ENCODE measurements at regions not wholly inside any gene's neighbourhood (a gene's known extent, or its start where the extent isn't known, plus 50 kb on each side); places are given as distances from the start of the nearest gene placed in this dataset.

DNA sequence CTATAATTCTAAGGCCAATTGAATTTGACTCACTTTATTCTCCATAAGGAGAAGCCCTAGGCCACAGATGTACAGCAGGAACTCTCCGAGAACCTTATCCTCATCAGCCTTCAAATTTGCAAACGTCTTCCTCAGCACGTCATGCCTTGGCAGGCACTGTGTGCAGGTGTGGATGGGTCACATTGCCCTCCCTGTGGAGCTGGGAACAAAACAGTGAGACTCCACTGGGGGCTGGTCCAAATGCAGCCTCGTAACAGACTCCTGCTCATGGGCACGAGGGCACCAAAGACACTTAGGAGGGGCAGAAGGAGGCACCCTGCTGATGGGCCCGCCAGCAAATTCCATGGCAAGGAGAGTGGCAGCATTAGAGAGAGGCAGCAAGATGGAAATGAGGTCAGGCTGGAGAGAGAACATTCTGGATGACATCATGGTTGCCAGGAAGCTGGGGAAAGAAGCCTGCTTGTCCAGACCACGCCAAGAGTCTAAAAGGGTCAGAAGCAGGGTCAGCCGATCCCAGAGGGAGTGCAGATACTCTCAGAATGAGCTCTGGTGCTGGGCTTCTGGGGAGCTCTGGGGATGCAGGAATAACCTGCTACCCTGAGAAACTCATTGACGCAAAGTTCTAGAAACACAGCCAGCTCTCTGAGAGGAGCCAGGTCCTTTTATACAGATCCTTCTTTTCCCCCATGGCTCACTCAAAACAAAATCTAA, 242.2 kb downstream of the B3GLCT start:
- DNase-seq (ENCODE audit: low read depth, low spot score) (no peak), ATAC-seq (no peak)
- BruUV-seq (replicated peaks), result no TSS peak
- Histone ChIP-seq H3K27ac (ENCODE audit: low read depth, low read length) (no peak overlapping the region), H3K9me2 (ENCODE audit: insufficient read depth) (no peaks in the 10 kb centered on the region), H3K9ac (ENCODE audit: low read length) (no peak overlapping the region), H3K79me2 (ENCODE audit: insufficient read depth, low read length) (no peaks in the 10 kb centered on the region), H3K27me3 (ENCODE audit: insufficient read depth, low read length) (peaks cover 56% of the 10 kb centered on the region), H3K9me3 (ENCODE audit: control insufficient read depth in 1 of 2, insufficient read depth in 1 of 2, low read depth in 1 of 2, low read length in 2 of 2) (no peaks in the 10 kb centered on the region), H4K20me1 (ENCODE audit: insufficient read depth) (no peaks in the 10 kb centered on the region), H3K4me1 (ENCODE audit: control insufficient read depth in 1 of 2, insufficient read depth in 2 of 2, low read length in 2 of 2) (no peaks in the 10 kb centered on the region), H3K4me3 (replicated peaks in 1 of 2; ENCODE audit: low read depth in 1 of 2, low read length in 2 of 2) (no peak overlapping the region), H3K4me2 (ENCODE audit: low read length) (no peak overlapping the region), H2AFZ (ENCODE audit: low read depth, low read length, poor library complexity, severe bottlenecking) (no peak overlapping the region), H3K36me3 (ENCODE audit: control insufficient read depth in 1 of 2, insufficient read depth in 2 of 2, low read length in 2 of 2) (no peaks in the 10 kb centered on the region)
- intact Hi-C loops (cut with micrococcal nuclease), result no loop called here
- POLR2A ChIA-PET, result no interaction called here
- RAD21 ChIA-PET (ENCODE audit: low non-redundant PET in 1 of 2, low total read pairs in 2 of 2, uncharacterized antibody in 2 of 2, unreplicated experiment in 2 of 2), result no interaction called here
- TF ChIP-seq POLR2A (IDR thresholded peaks at IDR 0.05; ENCODE audit: borderline replicate concordance, extremely low read depth, insufficient read depth, insufficient read length) (no peak), SP1 (IDR thresholded peaks at IDR 0.05; ENCODE audit: low read depth) (no peak), CBX3 (IDR thresholded peaks at IDR 0.05; ENCODE audit: low read depth) (no peak), POLR2AphosphoS5 (IDR thresholded peaks at IDR 0.05; ENCODE audit: low read depth, low read length) (no peak), ZFX (IDR thresholded peaks at IDR 0.05) (no peak), RAD21 (IDR thresholded peaks at IDR 0.05; ENCODE audit: low read depth) (no peak), SRF (IDR thresholded peaks at IDR 0.05; ENCODE audit: low read depth) (no peak), ELF1 (IDR thresholded peaks at IDR 0.05; ENCODE audit: borderline replicate concordance, low read depth) (no peak), EZH2phosphoT487 (IDR thresholded peaks at IDR 0.05; ENCODE audit: borderline replicate concordance) (no peak), EZH2 (IDR thresholded peaks at IDR 0.05) (no peak), EGR1 (IDR thresholded peaks at IDR 0.05; ENCODE audit: low read depth) (no peak), CEBPB (IDR thresholded peaks at IDR 0.05; ENCODE audit: low read depth) (no peak), TCF7L2 (IDR thresholded peaks at IDR 0.05; ENCODE audit: borderline replicate concordance, extremely low read depth, insufficient read depth, insufficient read length) (no peak), SIN3A (IDR thresholded peaks at IDR 0.05; ENCODE audit: low read depth) (no peak), JUND (IDR thresholded peaks at IDR 0.05) (no peak), FOSL1 (IDR thresholded peaks at IDR 0.05; ENCODE audit: low read depth) (no peak)
- TF ChIP-seq, protein P1, sequence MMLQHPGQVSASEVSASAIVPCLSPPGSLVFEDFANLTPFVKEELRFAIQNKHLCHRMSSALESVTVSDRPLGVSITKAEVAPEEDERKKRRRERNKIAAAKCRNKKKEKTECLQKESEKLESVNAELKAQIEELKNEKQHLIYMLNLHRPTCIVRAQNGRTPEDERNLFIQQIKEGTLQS (IDR thresholded peaks at IDR 0.05), result no peak
- TF ChIP-seq, protein P2, sequence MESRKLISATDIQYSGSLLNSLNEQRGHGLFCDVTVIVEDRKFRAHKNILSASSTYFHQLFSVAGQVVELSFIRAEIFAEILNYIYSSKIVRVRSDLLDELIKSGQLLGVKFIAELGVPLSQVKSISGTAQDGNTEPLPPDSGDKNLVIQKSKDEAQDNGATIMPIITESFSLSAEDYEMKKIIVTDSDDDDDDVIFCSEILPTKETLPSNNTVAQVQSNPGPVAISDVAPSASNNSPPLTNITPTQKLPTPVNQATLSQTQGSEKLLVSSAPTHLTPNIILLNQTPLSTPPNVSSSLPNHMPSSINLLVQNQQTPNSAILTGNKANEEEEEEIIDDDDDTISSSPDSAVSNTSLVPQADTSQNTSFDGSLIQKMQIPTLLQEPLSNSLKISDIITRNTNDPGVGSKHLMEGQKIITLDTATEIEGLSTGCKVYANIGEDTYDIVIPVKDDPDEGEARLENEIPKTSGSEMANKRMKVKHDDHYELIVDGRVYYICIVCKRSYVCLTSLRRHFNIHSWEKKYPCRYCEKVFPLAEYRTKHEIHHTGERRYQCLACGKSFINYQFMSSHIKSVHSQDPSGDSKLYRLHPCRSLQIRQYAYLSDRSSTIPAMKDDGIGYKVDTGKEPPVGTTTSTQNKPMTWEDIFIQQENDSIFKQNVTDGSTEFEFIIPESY (IDR thresholded peaks at IDR 0.05; ENCODE audit: extremely low read depth, insufficient replicate concordance, low read length), result no peak
- TF ChIP-seq, protein P3, sequence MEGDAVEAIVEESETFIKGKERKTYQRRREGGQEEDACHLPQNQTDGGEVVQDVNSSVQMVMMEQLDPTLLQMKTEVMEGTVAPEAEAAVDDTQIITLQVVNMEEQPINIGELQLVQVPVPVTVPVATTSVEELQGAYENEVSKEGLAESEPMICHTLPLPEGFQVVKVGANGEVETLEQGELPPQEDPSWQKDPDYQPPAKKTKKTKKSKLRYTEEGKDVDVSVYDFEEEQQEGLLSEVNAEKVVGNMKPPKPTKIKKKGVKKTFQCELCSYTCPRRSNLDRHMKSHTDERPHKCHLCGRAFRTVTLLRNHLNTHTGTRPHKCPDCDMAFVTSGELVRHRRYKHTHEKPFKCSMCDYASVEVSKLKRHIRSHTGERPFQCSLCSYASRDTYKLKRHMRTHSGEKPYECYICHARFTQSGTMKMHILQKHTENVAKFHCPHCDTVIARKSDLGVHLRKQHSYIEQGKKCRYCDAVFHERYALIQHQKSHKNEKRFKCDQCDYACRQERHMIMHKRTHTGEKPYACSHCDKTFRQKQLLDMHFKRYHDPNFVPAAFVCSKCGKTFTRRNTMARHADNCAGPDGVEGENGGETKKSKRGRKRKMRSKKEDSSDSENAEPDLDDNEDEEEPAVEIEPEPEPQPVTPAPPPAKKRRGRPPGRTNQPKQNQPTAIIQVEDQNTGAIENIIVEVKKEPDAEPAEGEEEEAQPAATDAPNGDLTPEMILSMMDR (IDR thresholded peaks at IDR 0.05 in 2 of 3, conservative IDR thresholded peaks at IDR 0.05 in 1 of 3; ENCODE audit: borderline replicate concordance in 1 of 3, insufficient read depth in 1 of 3, low read depth in 2 of 3, low read length in 2 of 3), result no peak
- CTCF ChIA-PET, result interaction anchor here (0.7 to 1.1 kb wide), 3 partner anchors 11 to 121 kb away, joined by 3 to 4 read pairs (median 3); no protein-coding TSS in a partner anchor
